ENCODE measurements at regions not wholly inside any gene's neighbourhood (a gene's known extent, or its start where the extent isn't known, plus 50 kb on each side); places are given as distances from the start of the nearest gene placed in this dataset.

DNA sequence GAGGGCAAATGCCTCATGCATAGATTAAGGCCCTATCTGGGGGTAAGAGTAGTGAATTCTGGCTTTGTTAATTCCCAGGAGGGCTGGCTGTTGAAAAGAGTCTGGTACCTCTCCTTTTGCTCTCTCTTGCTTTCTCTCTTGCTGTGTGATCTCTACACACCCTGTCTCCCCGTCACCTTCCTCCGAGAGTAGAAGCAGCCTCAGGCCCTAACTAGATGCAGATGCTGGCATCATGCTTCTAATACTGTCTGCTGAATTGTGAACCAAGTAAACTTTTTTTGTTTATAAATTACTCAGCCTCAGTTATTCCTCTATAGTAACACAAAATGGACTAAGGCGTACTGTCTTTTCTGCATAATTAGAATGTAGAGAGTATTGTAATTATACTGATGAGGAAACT lies 908.1 kb downstream of the DIPK2A start:
- Histone ChIP-seq H3K9me3 (ENCODE audit: control insufficient read depth, low read depth, low read length) (no peaks in the 10 kb centered on the region), H2AFZ (ENCODE audit: control insufficient read depth, low read length) (no peak overlapping the region), H3K27me3 (ENCODE audit: control insufficient read depth, extremely low read depth, insufficient read depth, low read length) (no peaks in the 10 kb centered on the region), H3K27ac (ENCODE audit: control insufficient read depth, insufficient read depth, low read length) (no peak overlapping the region), H3K9ac (ENCODE audit: control insufficient read depth, extremely low read depth, insufficient read depth, low read length) (no peak overlapping the region), H3K9me1 (ENCODE audit: control insufficient read depth, extremely low read depth, insufficient read depth, low read length) (no peaks in the 10 kb centered on the region), H3K4me1 (ENCODE audit: control insufficient read depth, extremely low read depth, insufficient read depth, low read length) (no peaks in the 10 kb centered on the region), H4K20me1 (ENCODE audit: control insufficient read depth, extremely low read depth, insufficient read depth, low read length) (no peaks in the 10 kb centered on the region), H3K4me2 (ENCODE audit: control insufficient read depth, extremely low read depth, insufficient read depth, low read depth, low read length) (no peak overlapping the region), H3K36me3 (ENCODE audit: control insufficient read depth in 2 of 2, extremely low read depth in 1 of 2, insufficient read depth in 2 of 2, low read length in 2 of 2) (no peaks in the 10 kb centered on the region), H3K79me2 (ENCODE audit: control insufficient read depth, insufficient read depth, low read length) (no peaks in the 10 kb centered on the region), H3K4me3 (ENCODE audit: control insufficient read depth in 2 of 3, extremely low read depth in 1 of 3, insufficient read depth in 2 of 3, low read depth in 1 of 3, low read length in 3 of 3) (no peak overlapping the region)
- dilution Hi-C loops (cut with MboI; ENCODE audit: extremely low pct_ligation_motif_present, low sequenced_read_pairs) = no loop called here
- DNase-seq (ENCODE audit: low read depth, low spot score) (no peak), FAIRE-seq (no peak)
- TF ChIP-seq, protein P1, sequence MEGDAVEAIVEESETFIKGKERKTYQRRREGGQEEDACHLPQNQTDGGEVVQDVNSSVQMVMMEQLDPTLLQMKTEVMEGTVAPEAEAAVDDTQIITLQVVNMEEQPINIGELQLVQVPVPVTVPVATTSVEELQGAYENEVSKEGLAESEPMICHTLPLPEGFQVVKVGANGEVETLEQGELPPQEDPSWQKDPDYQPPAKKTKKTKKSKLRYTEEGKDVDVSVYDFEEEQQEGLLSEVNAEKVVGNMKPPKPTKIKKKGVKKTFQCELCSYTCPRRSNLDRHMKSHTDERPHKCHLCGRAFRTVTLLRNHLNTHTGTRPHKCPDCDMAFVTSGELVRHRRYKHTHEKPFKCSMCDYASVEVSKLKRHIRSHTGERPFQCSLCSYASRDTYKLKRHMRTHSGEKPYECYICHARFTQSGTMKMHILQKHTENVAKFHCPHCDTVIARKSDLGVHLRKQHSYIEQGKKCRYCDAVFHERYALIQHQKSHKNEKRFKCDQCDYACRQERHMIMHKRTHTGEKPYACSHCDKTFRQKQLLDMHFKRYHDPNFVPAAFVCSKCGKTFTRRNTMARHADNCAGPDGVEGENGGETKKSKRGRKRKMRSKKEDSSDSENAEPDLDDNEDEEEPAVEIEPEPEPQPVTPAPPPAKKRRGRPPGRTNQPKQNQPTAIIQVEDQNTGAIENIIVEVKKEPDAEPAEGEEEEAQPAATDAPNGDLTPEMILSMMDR (optimal IDR thresholded peaks at IDR 0.05 in 1 of 3, IDR thresholded peaks at IDR 0.05 in 1 of 3, conservative IDR thresholded peaks at IDR 0.05 in 1 of 3; ENCODE audit: extremely low read depth in 1 of 3, insufficient read depth in 2 of 3, low read length in 3 of 3) = no peak
- TF ChIP-seq EZH2 (IDR thresholded peaks at IDR 0.05; ENCODE audit: low read length) = no peak

DNA sequence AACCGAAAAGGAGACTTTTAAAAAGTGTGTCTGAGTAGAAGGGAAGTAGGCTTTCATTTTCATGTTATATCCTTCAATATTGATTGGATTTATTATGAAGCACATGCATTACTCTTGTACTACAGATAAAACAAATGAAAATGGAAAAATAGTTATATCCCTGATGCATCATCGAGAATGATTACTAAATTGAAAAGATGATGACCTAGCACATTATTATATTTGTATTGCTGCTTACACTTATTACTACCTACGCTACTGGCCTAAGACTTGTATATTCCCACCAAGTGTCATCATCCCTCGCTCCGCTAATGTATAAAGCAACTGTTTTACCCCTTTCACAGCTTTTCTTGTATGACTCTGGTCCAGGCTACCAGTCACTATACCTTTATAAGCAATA lies 922.4 kb downstream of the DIPK2A start:
- Histone ChIP-seq H3K79me2 (ENCODE audit: control insufficient read depth, insufficient read depth, low read length) (no peaks in the 10 kb centered on the region), H3K4me2 (ENCODE audit: control insufficient read depth, extremely low read depth, insufficient read depth, low read depth, low read length) (no peak overlapping the region), H3K9ac (ENCODE audit: control insufficient read depth, extremely low read depth, insufficient read depth, low read length) (no peak overlapping the region), H3K4me1 (ENCODE audit: control insufficient read depth, extremely low read depth, insufficient read depth, low read length) (no peaks in the 10 kb centered on the region), H3K4me3 (ENCODE audit: control insufficient read depth in 2 of 3, extremely low read depth in 1 of 3, insufficient read depth in 2 of 3, low read depth in 1 of 3, low read length in 3 of 3) (no peak overlapping the region), H3K27me3 (ENCODE audit: control insufficient read depth, extremely low read depth, insufficient read depth, low read length) (no peaks in the 10 kb centered on the region), H3K9me3 (ENCODE audit: control insufficient read depth, low read depth, low read length) (no peaks in the 10 kb centered on the region), H2AFZ (ENCODE audit: control insufficient read depth, low read length) (no peak overlapping the region), H3K9me1 (ENCODE audit: control insufficient read depth, extremely low read depth, insufficient read depth, low read length) (no peaks in the 10 kb centered on the region), H3K36me3 (ENCODE audit: control insufficient read depth in 2 of 2, extremely low read depth in 1 of 2, insufficient read depth in 2 of 2, low read length in 2 of 2) (no peaks in the 10 kb centered on the region), H4K20me1 (ENCODE audit: control insufficient read depth, extremely low read depth, insufficient read depth, low read length) (no peaks in the 10 kb centered on the region), H3K27ac (ENCODE audit: control insufficient read depth, insufficient read depth, low read length) (no peak overlapping the region)
- TF ChIP-seq, protein P1 (optimal IDR thresholded peaks at IDR 0.05 in 1 of 3, IDR thresholded peaks at IDR 0.05 in 1 of 3, conservative IDR thresholded peaks at IDR 0.05 in 1 of 3; ENCODE audit: extremely low read depth in 1 of 3, insufficient read depth in 2 of 3, low read length in 3 of 3) = no peak
- TF ChIP-seq EZH2 (IDR thresholded peaks at IDR 0.05; ENCODE audit: low read length) = no peak
- dilution Hi-C loops (cut with MboI; ENCODE audit: extremely low pct_ligation_motif_present, low sequenced_read_pairs) = no loop called here
- DNase-seq (ENCODE audit: low read depth, low spot score) = no peak
- FAIRE-seq = no peak
